ENCODE measurements at regions not wholly inside any gene's neighbourhood (a gene's known extent, or its start where the extent isn't known, plus 50 kb on each side); places are given as distances from the start of the nearest gene placed in this dataset.

DNA sequence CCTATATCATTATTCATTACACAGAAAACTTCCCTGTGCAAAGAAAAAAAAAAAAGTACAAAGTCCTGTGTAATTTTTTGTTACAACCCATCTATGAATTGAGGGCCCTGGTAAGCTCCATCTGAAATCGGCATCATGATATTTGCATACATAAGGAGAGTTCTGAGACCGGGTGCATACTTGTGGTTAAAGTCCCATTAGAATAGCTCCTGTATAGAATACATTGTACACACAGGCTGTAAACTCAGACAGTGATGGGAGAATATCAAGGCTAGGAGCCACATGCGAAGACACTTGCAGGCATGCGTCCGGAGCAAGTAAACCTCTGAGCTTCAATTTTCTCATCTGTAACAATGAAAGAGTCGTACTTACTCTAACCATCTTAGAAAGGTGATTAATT, 353.2 kb downstream of the ETS1 start:
- TF ChIP-seq, protein P1, sequence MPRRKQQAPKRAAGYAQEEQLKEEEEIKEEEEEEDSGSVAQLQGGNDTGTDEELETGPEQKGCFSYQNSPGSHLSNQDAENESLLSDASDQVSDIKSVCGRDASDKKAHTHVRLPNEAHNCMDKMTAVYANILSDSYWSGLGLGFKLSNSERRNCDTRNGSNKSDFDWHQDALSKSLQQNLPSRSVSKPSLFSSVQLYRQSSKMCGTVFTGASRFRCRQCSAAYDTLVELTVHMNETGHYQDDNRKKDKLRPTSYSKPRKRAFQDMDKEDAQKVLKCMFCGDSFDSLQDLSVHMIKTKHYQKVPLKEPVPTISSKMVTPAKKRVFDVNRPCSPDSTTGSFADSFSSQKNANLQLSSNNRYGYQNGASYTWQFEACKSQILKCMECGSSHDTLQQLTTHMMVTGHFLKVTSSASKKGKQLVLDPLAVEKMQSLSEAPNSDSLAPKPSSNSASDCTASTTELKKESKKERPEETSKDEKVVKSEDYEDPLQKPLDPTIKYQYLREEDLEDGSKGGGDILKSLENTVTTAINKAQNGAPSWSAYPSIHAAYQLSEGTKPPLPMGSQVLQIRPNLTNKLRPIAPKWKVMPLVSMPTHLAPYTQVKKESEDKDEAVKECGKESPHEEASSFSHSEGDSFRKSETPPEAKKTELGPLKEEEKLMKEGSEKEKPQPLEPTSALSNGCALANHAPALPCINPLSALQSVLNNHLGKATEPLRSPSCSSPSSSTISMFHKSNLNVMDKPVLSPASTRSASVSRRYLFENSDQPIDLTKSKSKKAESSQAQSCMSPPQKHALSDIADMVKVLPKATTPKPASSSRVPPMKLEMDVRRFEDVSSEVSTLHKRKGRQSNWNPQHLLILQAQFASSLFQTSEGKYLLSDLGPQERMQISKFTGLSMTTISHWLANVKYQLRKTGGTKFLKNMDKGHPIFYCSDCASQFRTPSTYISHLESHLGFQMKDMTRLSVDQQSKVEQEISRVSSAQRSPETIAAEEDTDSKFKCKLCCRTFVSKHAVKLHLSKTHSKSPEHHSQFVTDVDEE (CRISPR knock-in tag; IDR thresholded peaks at IDR 0.05) = no peak
- TF ChIP-seq RARB (CRISPR knock-in tag; IDR thresholded peaks at IDR 0.05) (no peak), TOX (CRISPR knock-in tag; IDR thresholded peaks at IDR 0.05; ENCODE audit: borderline replicate concordance) (no peak)
- TF ChIP-seq, protein P2, sequence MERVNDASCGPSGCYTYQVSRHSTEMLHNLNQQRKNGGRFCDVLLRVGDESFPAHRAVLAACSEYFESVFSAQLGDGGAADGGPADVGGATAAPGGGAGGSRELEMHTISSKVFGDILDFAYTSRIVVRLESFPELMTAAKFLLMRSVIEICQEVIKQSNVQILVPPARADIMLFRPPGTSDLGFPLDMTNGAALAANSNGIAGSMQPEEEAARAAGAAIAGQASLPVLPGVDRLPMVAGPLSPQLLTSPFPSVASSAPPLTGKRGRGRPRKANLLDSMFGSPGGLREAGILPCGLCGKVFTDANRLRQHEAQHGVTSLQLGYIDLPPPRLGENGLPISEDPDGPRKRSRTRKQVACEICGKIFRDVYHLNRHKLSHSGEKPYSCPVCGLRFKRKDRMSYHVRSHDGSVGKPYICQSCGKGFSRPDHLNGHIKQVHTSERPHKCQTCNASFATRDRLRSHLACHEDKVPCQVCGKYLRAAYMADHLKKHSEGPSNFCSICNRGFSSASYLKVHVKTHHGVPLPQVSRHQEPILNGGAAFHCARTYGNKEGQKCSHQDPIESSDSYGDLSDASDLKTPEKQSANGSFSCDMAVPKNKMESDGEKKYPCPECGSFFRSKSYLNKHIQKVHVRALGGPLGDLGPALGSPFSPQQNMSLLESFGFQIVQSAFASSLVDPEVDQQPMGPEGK (CRISPR knock-in tag; IDR thresholded peaks at IDR 0.05; ENCODE audit: borderline replicate concordance) = no peak
- no peak for ATAC-seq

DNA sequence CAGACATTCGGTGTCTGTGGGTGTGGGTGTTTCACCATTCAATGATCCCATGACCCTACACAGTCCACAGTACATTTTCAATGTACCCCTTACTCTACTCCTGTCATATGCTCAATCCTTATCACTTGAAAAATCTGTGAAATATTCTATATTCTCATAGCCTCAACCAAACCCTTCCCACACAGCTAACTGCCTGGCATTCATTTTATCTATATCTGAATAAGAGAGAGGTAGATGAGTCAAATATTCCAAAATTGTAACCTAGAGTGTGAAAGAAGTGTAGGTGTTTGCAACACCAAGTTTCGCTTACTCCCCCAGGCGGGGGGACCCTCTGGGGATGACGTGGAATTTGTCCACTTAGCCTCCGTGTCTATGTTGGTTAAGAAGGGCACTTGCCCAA, 354.8 kb downstream of the ETS1 start:
- no peak for ATAC-seq
- TF ChIP-seq ZNF565 (CRISPR knock-in tag; conservative IDR thresholded peaks at IDR 0.05; ENCODE audit: low read depth) (no peak), OSR1 (CRISPR knock-in tag; IDR thresholded peaks at IDR 0.05) (no peak), ZNF70 (CRISPR knock-in tag; IDR thresholded peaks at IDR 0.05) (no peak), TOX (CRISPR knock-in tag; IDR thresholded peaks at IDR 0.05; ENCODE audit: borderline replicate concordance) (no peak), SNAI2 (CRISPR knock-in tag; IDR thresholded peaks at IDR 0.05) (no peak), ZFP30 (CRISPR knock-in tag; IDR thresholded peaks at IDR 0.05) (no peak), TCF4 (CRISPR knock-in tag; IDR thresholded peaks at IDR 0.05; ENCODE audit: borderline replicate concordance) (no peak), ZFP3 (CRISPR knock-in tag; IDR thresholded peaks at IDR 0.05) (no peak), ZC3H10 (CRISPR knock-in tag; IDR thresholded peaks at IDR 0.05) (no peak), ESRRG (CRISPR knock-in tag; IDR thresholded peaks at IDR 0.05) (no peak), CSDC2 (CRISPR knock-in tag; IDR thresholded peaks at IDR 0.05) (no peak)
- TF ChIP-seq, protein P3, sequence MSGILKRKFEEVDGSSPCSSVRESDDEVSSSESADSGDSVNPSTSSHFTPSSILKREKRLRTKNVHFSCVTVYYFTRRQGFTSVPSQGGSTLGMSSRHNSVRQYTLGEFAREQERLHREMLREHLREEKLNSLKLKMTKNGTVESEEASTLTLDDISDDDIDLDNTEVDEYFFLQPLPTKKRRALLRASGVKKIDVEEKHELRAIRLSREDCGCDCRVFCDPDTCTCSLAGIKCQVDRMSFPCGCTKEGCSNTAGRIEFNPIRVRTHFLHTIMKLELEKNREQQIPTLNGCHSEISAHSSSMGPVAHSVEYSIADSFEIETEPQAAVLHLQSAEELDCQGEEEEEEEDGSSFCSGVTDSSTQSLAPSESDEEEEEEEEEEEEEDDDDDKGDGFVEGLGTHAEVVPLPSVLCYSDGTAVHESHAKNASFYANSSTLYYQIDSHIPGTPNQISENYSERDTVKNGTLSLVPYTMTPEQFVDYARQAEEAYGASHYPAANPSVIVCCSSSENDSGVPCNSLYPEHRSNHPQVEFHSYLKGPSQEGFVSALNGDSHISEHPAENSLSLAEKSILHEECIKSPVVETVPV (CRISPR knock-in tag; IDR thresholded peaks at IDR 0.05) = no peak
- TF ChIP-seq, protein P4, sequence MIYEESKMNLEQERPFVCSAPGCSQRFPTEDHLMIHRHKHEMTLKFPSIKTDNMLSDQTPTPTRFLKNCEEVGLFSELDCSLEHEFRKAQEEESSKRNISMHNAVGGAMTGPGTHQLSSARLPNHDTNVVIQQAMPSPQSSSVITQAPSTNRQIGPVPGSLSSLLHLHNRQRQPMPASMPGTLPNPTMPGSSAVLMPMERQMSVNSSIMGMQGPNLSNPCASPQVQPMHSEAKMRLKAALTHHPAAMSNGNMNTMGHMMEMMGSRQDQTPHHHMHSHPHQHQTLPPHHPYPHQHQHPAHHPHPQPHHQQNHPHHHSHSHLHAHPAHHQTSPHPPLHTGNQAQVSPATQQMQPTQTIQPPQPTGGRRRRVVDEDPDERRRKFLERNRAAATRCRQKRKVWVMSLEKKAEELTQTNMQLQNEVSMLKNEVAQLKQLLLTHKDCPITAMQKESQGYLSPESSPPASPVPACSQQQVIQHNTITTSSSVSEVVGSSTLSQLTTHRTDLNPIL (CRISPR knock-in tag; IDR thresholded peaks at IDR 0.05; ENCODE audit: low read depth) = no peak
- TF ChIP-seq, protein P1 (CRISPR knock-in tag; IDR thresholded peaks at IDR 0.05) = no peak

DNA sequence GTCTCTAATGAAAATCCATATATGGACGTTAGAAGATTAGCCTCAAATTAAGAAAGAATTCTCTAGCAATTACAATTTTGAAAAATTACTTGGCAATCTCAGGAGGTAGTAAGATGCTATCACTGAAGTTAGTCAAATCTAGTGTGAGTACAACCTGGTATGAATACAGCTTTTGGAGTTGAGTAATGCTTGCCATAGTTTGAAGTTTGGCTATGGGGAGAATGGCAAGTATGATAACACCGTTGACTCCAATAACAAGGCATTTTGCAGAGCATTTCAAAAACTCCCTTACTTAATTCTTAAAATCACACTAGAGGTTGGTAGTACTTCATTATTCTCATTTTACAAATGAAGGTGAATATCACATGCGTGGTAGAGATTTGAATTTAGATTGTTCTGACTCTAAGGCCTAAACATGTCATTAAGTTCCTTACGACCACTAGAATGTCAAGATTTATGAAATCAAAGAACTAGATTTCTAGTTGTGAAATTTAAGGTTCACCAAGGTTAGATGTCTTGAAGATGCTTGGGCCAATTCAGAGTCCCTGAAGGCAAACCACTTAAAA, 355.4 kb downstream of the ETS1 start:
- ATAC-seq = no peak
- no peak for TF ChIP-seq ZNF565 (CRISPR knock-in tag; conservative IDR thresholded peaks at IDR 0.05; ENCODE audit: low read depth)
- TF ChIP-seq, protein P5, sequence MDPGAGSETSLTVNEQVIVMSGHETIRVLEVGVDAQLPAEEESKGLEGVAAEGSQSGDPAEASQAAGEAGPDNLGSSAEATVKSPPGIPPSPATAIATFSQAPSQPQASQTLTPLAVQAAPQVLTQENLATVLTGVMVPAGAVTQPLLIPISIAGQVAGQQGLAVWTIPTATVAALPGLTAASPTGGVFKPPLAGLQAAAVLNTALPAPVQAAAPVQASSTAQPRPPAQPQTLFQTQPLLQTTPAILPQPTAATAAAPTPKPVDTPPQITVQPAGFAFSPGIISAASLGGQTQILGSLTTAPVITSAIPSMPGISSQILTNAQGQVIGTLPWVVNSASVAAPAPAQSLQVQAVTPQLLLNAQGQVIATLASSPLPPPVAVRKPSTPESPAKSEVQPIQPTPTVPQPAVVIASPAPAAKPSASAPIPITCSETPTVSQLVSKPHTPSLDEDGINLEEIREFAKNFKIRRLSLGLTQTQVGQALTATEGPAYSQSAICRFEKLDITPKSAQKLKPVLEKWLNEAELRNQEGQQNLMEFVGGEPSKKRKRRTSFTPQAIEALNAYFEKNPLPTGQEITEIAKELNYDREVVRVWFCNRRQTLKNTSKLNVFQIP (CRISPR knock-in tag; IDR thresholded peaks at IDR 0.05; ENCODE audit: borderline replicate concordance, low read depth) = no peak
- TF ChIP-seq, protein P1 (CRISPR knock-in tag; IDR thresholded peaks at IDR 0.05) = no peak
- no peak for TF ChIP-seq TOX (CRISPR knock-in tag; IDR thresholded peaks at IDR 0.05; ENCODE audit: borderline replicate concordance)
- no peak for TF ChIP-seq ESRRG (CRISPR knock-in tag; IDR thresholded peaks at IDR 0.05)
- no peak for TF ChIP-seq ZC3H10 (CRISPR knock-in tag; IDR thresholded peaks at IDR 0.05)
- TF ChIP-seq, protein P3 (CRISPR knock-in tag; IDR thresholded peaks at IDR 0.05) = no peak
